Tibial nerve (tissue), 4 donors: ENCODE measurements at regions not wholly inside any gene's neighbourhood (a gene's known extent, or its start where the extent isn't known, plus 50 kb on each side); places are given as distances from the start of the nearest gene placed in this dataset.

ENCODE experiments used
- EP300 ChIP-seq, 2 donors: sonication (generic); formaldehyde crosslinking; IDR thresholded peaks; one replicate each; pipeline ENCODE4 v1.6.1; 2017; ENCODE audit warnings: antibody characterized with exemption in 2 of 2, mild to moderate bottlenecking in 1 of 2
- POLR2A ChIP-seq, 2 donors: fragments of 450-650 bp; IDR thresholded peaks; one replicate each; pipeline ENCODE4 v1.6.1; 2017; ENCODE audit warnings: antibody characterized with exemption in 2 of 2, mild to moderate bottlenecking in 2 of 2, moderate library complexity in 2 of 2
- TF ChIP-seq, protein P1 (sequence below), 5 experiments: fragments of 200-600 bp in 3 of 5; fragments of 450-650 bp in 2 of 5; sonication (generic) in 3 of 5; IDR thresholded peaks; one replicate each; pipeline ENCODE4 v1.5.1; 2016 to 2019; ENCODE audit warnings: antibody characterized with exemption in 5 of 5, mild to moderate bottlenecking in 3 of 5, moderate library complexity in 2 of 5

DNA sequence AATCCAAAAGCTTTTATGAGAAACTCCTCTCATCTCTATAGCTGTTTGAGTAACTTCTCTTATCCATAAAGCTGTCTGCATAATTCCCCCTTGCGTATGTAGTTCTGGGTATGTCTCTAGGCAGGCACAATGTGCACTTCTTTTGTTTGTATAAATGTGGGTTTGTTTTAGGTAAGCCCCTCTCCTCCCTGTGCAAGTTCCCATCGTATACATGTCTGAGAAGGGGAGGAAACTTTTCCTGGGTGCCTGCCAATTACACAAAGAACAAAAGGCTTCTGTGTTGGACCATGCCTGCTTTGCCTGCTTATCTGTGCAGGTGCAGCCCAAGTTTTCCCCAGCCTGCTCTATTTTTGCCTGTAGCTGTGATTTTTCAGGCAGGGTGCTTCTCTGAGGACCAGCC lies 96.7 kb downstream of the CCER1 start:
- TF ChIP-seq, protein P1, sequence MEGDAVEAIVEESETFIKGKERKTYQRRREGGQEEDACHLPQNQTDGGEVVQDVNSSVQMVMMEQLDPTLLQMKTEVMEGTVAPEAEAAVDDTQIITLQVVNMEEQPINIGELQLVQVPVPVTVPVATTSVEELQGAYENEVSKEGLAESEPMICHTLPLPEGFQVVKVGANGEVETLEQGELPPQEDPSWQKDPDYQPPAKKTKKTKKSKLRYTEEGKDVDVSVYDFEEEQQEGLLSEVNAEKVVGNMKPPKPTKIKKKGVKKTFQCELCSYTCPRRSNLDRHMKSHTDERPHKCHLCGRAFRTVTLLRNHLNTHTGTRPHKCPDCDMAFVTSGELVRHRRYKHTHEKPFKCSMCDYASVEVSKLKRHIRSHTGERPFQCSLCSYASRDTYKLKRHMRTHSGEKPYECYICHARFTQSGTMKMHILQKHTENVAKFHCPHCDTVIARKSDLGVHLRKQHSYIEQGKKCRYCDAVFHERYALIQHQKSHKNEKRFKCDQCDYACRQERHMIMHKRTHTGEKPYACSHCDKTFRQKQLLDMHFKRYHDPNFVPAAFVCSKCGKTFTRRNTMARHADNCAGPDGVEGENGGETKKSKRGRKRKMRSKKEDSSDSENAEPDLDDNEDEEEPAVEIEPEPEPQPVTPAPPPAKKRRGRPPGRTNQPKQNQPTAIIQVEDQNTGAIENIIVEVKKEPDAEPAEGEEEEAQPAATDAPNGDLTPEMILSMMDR (IDR thresholded peaks at IDR 0.05): no peak
- TF ChIP-seq POLR2A (IDR thresholded peaks at IDR 0.05) (no peak), EP300 (IDR thresholded peaks at IDR 0.05) (no peak)
